HFF-Myc (cell line): ENCODE measurements at regions not wholly inside any gene's neighbourhood (a gene's known extent, or its start where the extent isn't known, plus 50 kb on each side); places are given as distances from the start of the nearest gene placed in this dataset.
"Not testable (repeated sequence)": the region's sequence is repeated elsewhere in the genome, so short reads cannot be mapped to it uniquely, and the experiment has no call there.

Source experiments
- DNase-seq: peaks from one replicate; pipeline ENCODE4 v3.0.0-alpha.2; 2011; ENCODE audit warnings: low read depth; ENCODE audit errors: extremely low read depth
- H3K4me3 ChIP-seq: replicated peaks from 2 replicates; pipeline ENCODE4 v1.5.1; 2011; ENCODE audit warnings: low read depth, mild to moderate bottlenecking, control low read depth, low read length
- TF ChIP-seq, protein P1 (sequence below): IDR thresholded peaks from 2 replicates; pipeline ENCODE4 v1.5.1; 2012; ENCODE audit warnings: mild to moderate bottlenecking, low read depth, low read length, control low read depth; ENCODE audit errors: missing control alignments

DNA sequence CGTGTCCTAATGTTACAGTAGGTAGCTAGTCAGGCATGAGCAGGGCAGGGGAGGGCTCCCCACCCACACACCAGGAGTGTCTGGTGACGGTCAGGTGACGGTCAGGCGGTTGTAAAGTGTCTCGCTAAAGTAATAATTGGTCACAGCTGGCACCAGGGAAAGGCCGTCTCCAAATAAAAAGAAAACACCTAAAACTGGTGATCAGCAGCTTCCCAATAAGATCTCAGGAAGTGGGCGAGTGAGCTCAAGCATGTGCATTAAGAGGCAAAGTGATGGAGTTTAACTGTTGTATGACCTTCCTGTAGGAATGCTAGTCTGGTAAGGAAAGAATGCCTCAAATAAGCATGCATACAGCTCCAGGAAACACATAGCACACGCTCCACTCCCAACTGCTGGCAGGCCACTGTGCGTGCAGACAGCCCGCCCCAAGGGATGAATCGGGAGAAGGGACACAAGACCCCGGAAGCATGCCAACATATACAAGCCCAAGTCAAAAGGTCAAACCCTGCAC is 177.1 kb downstream of the RNF144A start:
- no peak overlapping the region for H3K4me3 ChIP-seq
- TF ChIP-seq, protein P1, sequence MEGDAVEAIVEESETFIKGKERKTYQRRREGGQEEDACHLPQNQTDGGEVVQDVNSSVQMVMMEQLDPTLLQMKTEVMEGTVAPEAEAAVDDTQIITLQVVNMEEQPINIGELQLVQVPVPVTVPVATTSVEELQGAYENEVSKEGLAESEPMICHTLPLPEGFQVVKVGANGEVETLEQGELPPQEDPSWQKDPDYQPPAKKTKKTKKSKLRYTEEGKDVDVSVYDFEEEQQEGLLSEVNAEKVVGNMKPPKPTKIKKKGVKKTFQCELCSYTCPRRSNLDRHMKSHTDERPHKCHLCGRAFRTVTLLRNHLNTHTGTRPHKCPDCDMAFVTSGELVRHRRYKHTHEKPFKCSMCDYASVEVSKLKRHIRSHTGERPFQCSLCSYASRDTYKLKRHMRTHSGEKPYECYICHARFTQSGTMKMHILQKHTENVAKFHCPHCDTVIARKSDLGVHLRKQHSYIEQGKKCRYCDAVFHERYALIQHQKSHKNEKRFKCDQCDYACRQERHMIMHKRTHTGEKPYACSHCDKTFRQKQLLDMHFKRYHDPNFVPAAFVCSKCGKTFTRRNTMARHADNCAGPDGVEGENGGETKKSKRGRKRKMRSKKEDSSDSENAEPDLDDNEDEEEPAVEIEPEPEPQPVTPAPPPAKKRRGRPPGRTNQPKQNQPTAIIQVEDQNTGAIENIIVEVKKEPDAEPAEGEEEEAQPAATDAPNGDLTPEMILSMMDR: no peak
- DNase-seq: no peak

DNA sequence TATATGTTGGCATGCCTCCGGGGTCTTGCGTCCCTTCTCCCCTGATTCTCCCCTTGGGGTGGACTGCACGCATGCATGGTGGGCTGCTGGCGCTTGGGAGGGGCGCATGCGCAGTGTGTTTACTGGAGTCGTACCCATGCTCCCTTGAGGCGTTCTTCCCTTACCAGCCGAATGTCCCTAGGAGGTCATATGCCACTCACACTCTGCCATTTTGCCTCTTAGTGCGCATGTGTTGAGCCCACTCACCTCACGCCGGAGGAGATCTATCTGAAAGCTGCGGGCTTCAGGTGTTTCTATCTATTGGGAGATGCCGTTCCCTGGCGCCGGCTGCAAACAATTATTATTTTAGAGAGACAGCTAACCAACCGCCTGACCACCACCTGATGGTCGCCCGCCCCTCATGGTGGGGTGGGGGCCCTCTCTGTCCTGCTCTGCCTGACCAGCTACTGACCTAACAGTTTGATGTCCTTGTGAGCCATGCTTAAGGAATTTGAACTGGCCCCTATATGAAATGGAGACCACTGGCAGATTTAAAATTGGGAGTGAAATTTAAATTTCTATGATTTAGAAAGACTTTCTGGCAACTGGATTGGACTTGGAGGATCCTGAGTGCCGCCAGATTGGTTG is 179.6 kb downstream of the RNF144A start:
- TF ChIP-seq, protein P1: no peak
- H3K4me3 ChIP-seq: no peak overlapping the region
- DNase-seq: no peak

DNA sequence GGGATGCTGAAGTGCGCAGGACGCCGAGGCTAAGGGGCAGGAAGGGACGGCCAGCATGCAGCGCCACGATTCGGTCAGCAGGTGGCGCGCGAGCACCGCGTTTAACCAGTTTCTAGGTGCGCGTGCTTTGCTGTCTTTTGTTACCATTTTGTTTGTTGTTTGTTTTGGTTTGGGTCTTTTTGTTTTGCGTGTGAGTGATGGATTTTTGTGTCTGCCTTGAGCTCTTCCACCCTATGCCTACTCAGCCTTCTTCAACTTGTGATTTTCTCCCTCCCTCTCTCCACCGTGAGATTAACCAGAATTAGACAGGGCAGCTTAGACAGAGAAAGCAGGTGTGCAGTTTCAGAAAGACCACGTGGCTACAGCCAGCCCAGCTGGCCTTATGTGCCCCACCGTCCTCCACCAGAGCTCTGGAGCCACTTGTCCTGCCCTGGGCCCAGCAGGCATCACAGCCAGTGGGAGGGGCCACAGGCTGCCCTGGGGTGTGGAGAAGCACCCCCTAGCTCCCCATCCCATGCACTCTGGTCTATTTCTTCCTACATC is 180.2 kb downstream of the RNF144A start:
- no peak for DNase-seq
- H3K4me3 ChIP-seq: no peak overlapping the region
- TF ChIP-seq, protein P1: peak; percentile 97

DNA sequence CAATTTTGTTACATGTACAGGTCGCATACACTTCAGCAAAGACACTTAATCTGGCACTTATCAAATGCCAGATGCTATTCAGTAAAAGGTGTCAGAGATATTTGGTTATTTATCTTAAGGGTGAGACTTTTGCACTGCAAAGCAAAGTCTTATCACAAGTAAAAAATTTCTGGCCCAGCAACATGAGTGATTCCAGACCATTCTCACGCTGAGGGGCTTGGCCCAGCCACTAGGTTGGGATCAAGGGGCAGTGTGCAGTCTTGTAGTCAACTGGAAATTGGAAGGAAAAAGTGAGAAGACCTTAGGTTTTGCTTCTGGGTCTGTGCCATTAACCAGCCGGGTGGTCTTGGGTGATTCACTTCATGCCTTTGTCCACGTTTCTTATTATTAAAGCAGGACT is 181.6 kb downstream of the RNF144A start:
- no peak for DNase-seq
- no peak overlapping the region for H3K4me3 ChIP-seq
- TF ChIP-seq, protein P1: no peak

DNA sequence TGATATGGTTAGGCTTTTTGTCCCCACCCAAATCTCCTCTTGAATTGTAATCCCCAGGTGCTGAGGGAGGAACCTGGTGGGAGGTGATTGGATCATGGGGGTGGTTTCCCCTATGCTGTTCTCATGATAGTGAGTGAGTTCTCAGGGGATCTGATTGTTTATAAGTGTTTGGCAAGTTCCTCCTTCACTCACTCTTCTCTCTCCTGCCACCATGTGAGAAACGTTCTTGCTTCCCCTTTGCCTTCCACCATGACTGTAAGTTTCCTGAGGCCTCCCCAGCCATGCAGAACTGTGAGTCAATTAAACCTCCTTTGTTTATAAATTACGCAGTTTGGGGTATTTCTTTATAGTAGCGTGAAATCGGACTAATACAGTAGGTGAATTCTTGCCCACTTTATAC is 182.5 kb downstream of the RNF144A start:
- H3K4me3 ChIP-seq, DNase-seq: not testable (repeated sequence)

DNA sequence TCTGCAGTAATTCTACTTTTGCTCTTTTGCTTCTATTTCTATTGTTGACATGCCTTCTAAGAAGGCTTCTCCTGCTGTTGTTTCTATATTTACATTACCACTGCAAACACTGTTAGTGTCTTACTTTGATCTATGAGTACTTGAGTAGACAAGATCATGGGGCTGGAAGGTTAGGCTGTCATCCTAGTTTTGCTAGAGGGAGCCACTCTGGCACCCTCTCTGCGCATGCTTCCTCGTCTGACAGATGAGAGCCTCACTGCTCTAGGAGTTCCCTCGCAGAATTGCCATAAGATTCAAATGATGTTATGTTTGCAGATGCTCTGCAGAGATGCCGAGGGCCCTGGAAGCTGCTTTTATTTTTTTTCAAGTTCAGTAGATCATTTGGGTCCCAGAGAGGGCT is 185.6 kb downstream of the RNF144A start:
- no peak overlapping the region for H3K4me3 ChIP-seq
- TF ChIP-seq, protein P1: no peak
- DNase-seq: no peak

DNA sequence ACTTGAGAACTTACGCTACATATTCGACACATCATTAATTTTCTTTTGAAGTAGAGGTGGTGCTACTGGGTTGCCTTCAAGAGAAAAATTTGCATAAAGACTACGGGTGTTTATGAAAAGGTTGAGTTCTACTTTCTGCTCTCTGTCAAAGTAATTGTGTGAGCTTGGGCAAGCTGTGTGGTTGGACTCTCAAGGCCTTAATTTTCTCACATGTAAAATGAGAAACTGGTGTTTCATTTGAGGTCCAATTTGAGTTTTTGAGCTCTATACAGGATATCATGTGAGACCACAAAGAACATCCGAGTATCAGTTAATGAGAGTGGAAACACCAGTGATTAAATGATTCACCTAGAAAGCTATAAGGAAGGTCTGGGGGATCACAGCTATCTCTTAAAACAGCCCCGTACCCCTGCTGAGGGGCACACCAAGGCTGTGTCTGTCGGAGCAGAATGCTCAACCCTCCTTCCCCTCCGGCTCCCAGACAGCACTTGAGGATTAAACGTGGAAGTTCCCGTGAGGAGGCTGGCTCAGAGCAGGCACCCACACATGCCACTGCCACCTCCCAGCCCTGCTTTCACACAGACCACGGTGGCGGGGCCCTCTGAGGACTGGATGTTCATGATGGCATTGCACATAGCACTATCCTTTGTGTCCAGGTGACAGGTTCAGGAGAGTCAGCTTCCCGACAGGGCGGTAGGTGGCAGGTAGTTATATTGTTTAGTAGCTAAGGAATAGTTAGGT is 191.8 kb downstream of the RNF144A start:
- TF ChIP-seq, protein P1: no peak
- H3K4me3 ChIP-seq: no peak overlapping the region
- DNase-seq: no peak
